ENCODE measurements at regions not wholly inside any gene's neighbourhood (a gene's known extent, or its start where the extent isn't known, plus 50 kb on each side); places are given as distances from the start of the nearest gene placed in this dataset.

DNA sequence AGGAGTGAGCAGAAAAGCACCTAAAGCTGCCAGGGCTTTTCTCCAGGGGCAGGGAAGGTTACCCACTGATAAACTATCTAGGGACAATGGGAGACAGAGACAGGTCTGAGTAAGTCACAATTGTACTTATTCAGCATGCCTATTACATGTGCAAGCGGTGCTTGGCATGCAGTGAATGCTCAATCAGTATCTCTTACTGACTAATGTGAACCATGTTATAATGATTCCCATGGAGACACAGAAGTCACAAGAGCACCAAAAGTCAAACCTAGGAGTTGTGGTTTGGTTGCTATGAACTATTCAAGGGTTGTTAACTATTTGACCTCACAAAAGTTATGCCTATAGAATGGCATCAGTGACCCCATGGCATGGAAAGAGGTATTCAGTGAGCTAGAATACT lies 50.0 kb upstream of the RASGRP1 start:
- TF ChIP-seq POLR2AphosphoS5 (IDR thresholded peaks at IDR 0.05) (no peak), POLR2A (IDR thresholded peaks at IDR 0.05) (no peak)
- TF ChIP-seq, protein P1, sequence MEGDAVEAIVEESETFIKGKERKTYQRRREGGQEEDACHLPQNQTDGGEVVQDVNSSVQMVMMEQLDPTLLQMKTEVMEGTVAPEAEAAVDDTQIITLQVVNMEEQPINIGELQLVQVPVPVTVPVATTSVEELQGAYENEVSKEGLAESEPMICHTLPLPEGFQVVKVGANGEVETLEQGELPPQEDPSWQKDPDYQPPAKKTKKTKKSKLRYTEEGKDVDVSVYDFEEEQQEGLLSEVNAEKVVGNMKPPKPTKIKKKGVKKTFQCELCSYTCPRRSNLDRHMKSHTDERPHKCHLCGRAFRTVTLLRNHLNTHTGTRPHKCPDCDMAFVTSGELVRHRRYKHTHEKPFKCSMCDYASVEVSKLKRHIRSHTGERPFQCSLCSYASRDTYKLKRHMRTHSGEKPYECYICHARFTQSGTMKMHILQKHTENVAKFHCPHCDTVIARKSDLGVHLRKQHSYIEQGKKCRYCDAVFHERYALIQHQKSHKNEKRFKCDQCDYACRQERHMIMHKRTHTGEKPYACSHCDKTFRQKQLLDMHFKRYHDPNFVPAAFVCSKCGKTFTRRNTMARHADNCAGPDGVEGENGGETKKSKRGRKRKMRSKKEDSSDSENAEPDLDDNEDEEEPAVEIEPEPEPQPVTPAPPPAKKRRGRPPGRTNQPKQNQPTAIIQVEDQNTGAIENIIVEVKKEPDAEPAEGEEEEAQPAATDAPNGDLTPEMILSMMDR (IDR thresholded peaks at IDR 0.05) = no peak
